ENCODE measurements at regions not wholly inside any gene's neighbourhood (a gene's known extent, or its start where the extent isn't known, plus 50 kb on each side); places are given as distances from the start of the nearest gene placed in this dataset.

GRCh38 chr10:105992928-105993327, 1171.6 kb downstream of the SORCS1 start:
- TF ChIP-seq CTCF (IDR thresholded peaks at IDR 0.05; ENCODE audit: low read depth, low read length) (no peak), EZH2phosphoT487 (IDR thresholded peaks at IDR 0.05; ENCODE audit: low read depth) (no peak)

Measured in OCI-LY3 (cell line).